ENCODE measurements at regions not wholly inside any gene's neighbourhood (a gene's known extent, or its start where the extent isn't known, plus 50 kb on each side); places are given as distances from the start of the nearest gene placed in this dataset.

DNA sequence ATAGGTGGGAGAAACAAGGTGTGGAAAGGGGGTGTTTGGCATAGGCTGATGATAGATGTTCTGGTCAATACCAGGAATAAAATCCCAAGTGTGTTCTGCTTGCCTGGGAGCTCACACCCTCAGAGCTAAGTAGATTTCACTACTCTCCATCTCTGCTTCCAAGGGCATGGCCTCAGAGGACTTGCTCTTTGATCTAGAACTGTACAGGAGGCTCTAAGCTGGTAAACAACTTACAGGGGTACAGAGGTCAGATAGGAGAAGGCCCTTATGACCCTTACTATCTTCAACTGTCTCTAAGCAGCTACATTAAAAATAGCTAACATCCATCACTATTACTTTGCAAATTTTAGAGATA, 221.5 kb upstream of the KLF14 start:
- Histone ChIP-seq H3K27ac (ENCODE audit: extremely low read depth, low read depth, low read length) (no peak overlapping the region), H3K36me3 (ENCODE audit: control insufficient read depth in 2 of 2, insufficient read depth in 1 of 2, low read length in 2 of 2) (no peaks in the 10 kb centered on the region), H3K4me3 (ENCODE audit: low read depth, low read length) (no peak overlapping the region), H3K9me3 (ENCODE audit: control insufficient read depth, insufficient read depth, low read depth, low read length) (no peaks in the 10 kb centered on the region), H3K4me1 (ENCODE audit: control insufficient read depth, insufficient read depth, low read length) (0 out of 2 replicates have a peak, but pooled peaks cover 2% of the 10 kb centered on the region)
- ChIA-PET CTCF (interaction anchor here (0.8 to 1.4 kb wide), 4 partner anchors 28 to 546 kb away, joined by 3 to 4 read pairs (median 3); no protein-coding TSS in a partner anchor), POLR2A (no interaction called here)
- TF ChIP-seq ZNF560 (tag by site-specific recombination; IDR thresholded peaks at IDR 0.05; ENCODE audit: borderline replicate concordance) (no peak), ZNF510 (tag by site-specific recombination; IDR thresholded peaks at IDR 0.05; ENCODE audit: insufficient replicate concordance) (no peak), ZNF670 (tag by site-specific recombination; IDR thresholded peaks at IDR 0.05; ENCODE audit: low read depth) (no peak), ZNF621 (tag by site-specific recombination; IDR thresholded peaks at IDR 0.05) (no peak), ZBTB8A (tag by site-specific recombination; IDR thresholded peaks at IDR 0.05) (no peak), ZNF433 (tag by site-specific recombination; IDR thresholded peaks at IDR 0.05; ENCODE audit: low read depth) (no peak), ZNF239 (tag by site-specific recombination; IDR thresholded peaks at IDR 0.05) (no peak), ZBTB20 (tag by site-specific recombination; IDR thresholded peaks at IDR 0.05) (no peak), ZNF23 (tag by site-specific recombination; IDR thresholded peaks at IDR 0.05; ENCODE audit: borderline replicate concordance) (no peak), ZNF114 (tag by site-specific recombination; IDR thresholded peaks at IDR 0.05) (no peak), MYNN (tag by site-specific recombination; IDR thresholded peaks at IDR 0.05; ENCODE audit: borderline replicate concordance) (no peak), ZNF341 (tag by site-specific recombination; IDR thresholded peaks at IDR 0.05; ENCODE audit: low read depth) (no peak)
- TF ChIP-seq, protein P1, sequence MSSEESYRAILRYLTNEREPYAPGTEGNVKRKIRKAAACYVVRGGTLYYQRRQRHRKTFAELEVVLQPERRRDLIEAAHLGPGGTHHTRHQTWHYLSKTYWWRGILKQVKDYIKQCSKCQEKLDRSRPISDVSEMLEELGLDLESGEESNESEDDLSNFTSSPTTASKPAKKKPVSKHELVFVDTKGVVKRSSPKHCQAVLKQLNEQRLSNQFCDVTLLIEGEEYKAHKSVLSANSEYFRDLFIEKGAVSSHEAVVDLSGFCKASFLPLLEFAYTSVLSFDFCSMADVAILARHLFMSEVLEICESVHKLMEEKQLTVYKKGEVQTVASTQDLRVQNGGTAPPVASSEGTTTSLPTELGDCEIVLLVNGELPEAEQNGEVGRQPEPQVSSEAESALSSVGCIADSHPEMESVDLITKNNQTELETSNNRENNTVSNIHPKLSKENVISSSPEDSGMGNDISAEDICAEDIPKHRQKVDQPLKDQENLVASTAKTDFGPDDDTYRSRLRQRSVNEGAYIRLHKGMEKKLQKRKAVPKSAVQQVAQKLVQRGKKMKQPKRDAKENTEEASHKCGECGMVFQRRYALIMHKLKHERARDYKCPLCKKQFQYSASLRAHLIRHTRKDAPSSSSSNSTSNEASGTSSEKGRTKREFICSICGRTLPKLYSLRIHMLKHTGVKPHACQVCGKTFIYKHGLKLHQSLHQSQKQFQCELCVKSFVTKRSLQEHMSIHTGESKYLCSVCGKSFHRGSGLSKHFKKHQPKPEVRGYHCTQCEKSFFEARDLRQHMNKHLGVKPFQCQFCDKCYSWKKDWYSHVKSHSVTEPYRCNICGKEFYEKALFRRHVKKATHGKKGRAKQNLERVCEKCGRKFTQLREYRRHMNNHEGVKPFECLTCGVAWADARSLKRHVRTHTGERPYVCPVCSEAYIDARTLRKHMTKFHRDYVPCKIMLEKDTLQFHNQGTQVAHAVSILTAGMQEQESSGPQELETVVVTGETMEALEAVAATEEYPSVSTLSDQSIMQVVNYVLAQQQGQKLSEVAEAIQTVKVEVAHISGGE (tag by site-specific recombination; conservative IDR thresholded peaks at IDR 0.05; ENCODE audit: low read depth): no peak
- TF ChIP-seq, protein P2, sequence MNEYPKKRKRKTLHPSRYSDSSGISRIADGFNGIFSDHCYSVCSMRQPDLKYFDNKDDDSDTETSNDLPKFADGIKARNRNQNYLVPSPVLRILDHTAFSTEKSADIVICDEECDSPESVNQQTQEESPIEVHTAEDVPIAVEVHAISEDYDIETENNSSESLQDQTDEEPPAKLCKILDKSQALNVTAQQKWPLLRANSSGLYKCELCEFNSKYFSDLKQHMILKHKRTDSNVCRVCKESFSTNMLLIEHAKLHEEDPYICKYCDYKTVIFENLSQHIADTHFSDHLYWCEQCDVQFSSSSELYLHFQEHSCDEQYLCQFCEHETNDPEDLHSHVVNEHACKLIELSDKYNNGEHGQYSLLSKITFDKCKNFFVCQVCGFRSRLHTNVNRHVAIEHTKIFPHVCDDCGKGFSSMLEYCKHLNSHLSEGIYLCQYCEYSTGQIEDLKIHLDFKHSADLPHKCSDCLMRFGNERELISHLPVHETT (tag by site-specific recombination; IDR thresholded peaks at IDR 0.05): no peak
- TF ChIP-seq, protein P3, sequence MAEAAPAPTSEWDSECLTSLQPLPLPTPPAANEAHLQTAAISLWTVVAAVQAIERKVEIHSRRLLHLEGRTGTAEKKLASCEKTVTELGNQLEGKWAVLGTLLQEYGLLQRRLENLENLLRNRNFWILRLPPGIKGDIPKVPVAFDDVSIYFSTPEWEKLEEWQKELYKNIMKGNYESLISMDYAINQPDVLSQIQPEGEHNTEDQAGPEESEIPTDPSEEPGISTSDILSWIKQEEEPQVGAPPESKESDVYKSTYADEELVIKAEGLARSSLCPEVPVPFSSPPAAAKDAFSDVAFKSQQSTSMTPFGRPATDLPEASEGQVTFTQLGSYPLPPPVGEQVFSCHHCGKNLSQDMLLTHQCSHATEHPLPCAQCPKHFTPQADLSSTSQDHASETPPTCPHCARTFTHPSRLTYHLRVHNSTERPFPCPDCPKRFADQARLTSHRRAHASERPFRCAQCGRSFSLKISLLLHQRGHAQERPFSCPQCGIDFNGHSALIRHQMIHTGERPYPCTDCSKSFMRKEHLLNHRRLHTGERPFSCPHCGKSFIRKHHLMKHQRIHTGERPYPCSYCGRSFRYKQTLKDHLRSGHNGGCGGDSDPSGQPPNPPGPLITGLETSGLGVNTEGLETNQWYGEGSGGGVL (tag by site-specific recombination; IDR thresholded peaks at IDR 0.05): no peak

DNA sequence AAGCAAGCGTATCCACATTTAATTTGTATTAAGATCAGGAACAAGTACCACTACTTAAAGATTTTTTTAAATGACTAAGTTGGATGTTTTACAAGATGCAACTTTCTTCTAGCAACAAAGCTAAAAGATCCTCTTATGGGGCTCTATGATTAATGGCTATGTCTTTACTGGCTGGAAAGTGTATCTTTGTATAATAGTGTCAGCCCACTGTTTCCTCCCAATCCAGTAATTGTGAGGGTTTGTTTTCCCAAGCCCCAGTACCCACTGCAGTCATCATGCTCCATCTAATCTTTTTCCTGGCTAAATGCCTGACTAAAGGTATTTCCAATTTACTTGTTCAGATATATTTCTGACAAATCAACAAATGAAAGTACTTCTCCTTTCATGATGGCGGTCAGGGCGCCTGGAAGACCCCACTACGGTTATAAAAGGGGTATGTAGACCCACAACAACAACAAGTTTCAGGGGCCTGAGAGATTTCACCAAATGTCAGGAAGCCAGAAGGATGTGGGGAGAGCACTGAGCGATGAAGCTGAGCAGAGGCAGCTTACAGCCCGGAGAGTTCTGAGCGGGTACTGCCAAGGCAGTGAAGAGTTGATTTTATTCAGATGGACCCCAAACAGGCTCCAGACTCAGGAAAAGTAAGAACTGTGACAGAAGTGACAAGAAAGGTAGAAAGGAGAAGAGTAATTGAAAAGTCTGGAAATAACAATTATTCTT, 222.6 kb upstream of the KLF14 start:
- Histone ChIP-seq H3K36me3 (ENCODE audit: control insufficient read depth in 2 of 2, insufficient read depth in 1 of 2, low read length in 2 of 2) (no peaks in the 10 kb centered on the region), H3K9me3 (ENCODE audit: control insufficient read depth, insufficient read depth, low read depth, low read length) (no peaks in the 10 kb centered on the region), H3K4me3 (ENCODE audit: low read depth, low read length) (no peak overlapping the region), H3K4me1 (ENCODE audit: control insufficient read depth, insufficient read depth, low read length) (0 out of 2 replicates have a peak, but pooled peaks cover 2% of the 10 kb centered on the region), H3K27ac (ENCODE audit: extremely low read depth, low read depth, low read length) (no peak overlapping the region)
- ChIA-PET CTCF (interaction anchor here (0.6 to 1.9 kb wide), 5 partner anchors 26 to 384 kb away, joined by 3 to 6 read pairs (median 3); no protein-coding TSS in a partner anchor), POLR2A (no interaction called here)
- TF ChIP-seq ZNF521 (tag by site-specific recombination; IDR thresholded peaks at IDR 0.05): no peak
- no peak for TF ChIP-seq TCF7L2 (IDR thresholded peaks at IDR 0.05; ENCODE audit: borderline replicate concordance, low read depth, low read length)
- no peak for TF ChIP-seq ZFP69B (tag by site-specific recombination; IDR thresholded peaks at IDR 0.05)
- no peak for TF ChIP-seq EGR2 (tag by site-specific recombination; IDR thresholded peaks at IDR 0.05; ENCODE audit: low read depth)
- no peak for TF ChIP-seq ZNF660 (tag by site-specific recombination; IDR thresholded peaks at IDR 0.05)
- no peak for TF ChIP-seq GLIS1 (tag by site-specific recombination; IDR thresholded peaks at IDR 0.05)
- TF ChIP-seq ZNF169 (tag by site-specific recombination; IDR thresholded peaks at IDR 0.05): no peak
- no peak for TF ChIP-seq ZNF555 (tag by site-specific recombination; conservative IDR thresholded peaks at IDR 0.05)
- TF ChIP-seq ZNF560 (tag by site-specific recombination; IDR thresholded peaks at IDR 0.05; ENCODE audit: borderline replicate concordance): no peak
- no peak for TF ChIP-seq ZNF596 (tag by site-specific recombination; IDR thresholded peaks at IDR 0.05)
- TF ChIP-seq, protein P4, sequence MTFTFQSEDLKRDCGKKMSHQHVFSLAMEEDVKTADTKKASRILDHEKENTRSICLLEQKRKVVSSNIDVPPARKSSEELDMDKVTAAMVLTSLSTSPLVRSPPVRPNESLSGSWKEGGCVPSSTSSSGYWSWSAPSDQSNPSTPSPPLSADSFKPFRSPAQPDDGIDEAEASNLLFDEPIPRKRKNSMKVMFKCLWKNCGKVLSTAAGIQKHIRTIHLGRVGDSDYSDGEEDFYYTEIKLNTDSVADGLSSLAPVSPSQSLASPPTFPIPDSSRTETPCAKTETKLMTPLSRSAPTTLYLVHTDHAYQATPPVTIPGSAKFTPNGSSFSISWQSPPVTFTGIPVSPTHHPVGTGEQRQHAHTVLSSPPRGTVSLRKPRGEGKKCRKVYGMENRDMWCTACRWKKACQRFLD (tag by site-specific recombination; IDR thresholded peaks at IDR 0.05): no peak
- no peak for TF ChIP-seq ZBTB7A (tag by site-specific recombination; IDR thresholded peaks at IDR 0.05; ENCODE audit: low read depth)

Measured in HEK293 (cell line).